Gastroesophageal sphincter (tissue), 3 donors: ENCODE measurements at regions not wholly inside any gene's neighbourhood (a gene's known extent, or its start where the extent isn't known, plus 50 kb on each side); places are given as distances from the start of the nearest gene placed in this dataset.

ENCODE experiments used
- CTCF ChIP-seq, 4 experiments: fragments of 200-600 bp in 2 of 4; fragments of 450-650 bp in 2 of 4; sonication (generic) in 1 of 4; IDR thresholded peaks; one replicate each; pipeline ENCODE4 v1.5.1; 2017 to 2019; ENCODE audit warnings: antibody characterized with exemption in 4 of 4, mild to moderate bottlenecking in 2 of 4, moderate library complexity in 2 of 4
- EP300 ChIP-seq: sonication (generic); formaldehyde crosslinking; IDR thresholded peaks from one replicate; pipeline ENCODE4 v1.6.1; 2017; ENCODE audit warnings: antibody characterized with exemption, mild to moderate bottlenecking
- POLR2A ChIP-seq, 2 donors: fragments of 450-650 bp; IDR thresholded peaks; one replicate each; pipeline ENCODE4 v1.6.1; 2017; ENCODE audit warnings: antibody characterized with exemption in 2 of 2, mild to moderate bottlenecking in 2 of 2, moderate library complexity in 1 of 2
- POLR2AphosphoS5 ChIP-seq: sonication (generic); formaldehyde crosslinking; IDR thresholded peaks from one replicate; pipeline ENCODE4 v1.6.1; 2017; ENCODE audit warnings: antibody characterized with exemption

GRCh38 chr7:54947266-54947665 is 71.6 kb upstream of the EGFR start:
- TF ChIP-seq POLR2A (IDR thresholded peaks at IDR 0.05) (no peak), CTCF (IDR thresholded peaks at IDR 0.05) (no peak), POLR2AphosphoS5 (no peak), EP300 (no peak)
